GM21825 (cell line): ENCODE measurements at regions not wholly inside any gene's neighbourhood (a gene's known extent, or its start where the extent isn't known, plus 50 kb on each side); places are given as distances from the start of the nearest gene placed in this dataset.
"Not testable (repeated sequence)": the region's sequence is repeated elsewhere in the genome, so short reads cannot be mapped to it uniquely, and the experiment has no call there.

Experiments
- ATAC-seq: cut with Tn5 transposase; IDR thresholded peaks from one replicate; pipeline ENCODE4 v1.9.1; 2021; ENCODE audit warnings: mild to moderate bottlenecking, moderate library complexity; ENCODE audit not compliant: unreplicated experiment

DNA sequence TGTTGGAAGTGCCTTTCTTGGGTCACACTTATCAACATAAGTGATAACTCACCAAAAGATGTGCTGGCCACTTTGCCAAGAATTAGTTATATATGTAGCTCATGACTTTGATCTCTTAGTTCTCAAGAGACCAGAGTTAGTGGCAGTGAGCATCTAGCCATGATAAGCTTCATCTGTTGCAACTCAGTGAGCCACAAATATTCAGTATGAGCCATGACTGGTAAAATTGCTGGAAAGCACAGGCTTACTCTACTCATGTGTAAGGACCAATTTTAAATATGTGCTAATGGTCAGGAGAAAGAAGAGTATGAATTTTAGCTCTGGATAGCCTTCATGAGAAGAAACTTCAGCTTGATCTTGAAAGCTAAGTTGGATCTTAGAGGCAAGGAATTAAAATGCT is 59.4 kb upstream of the TLL1 start:
- no peak for ATAC-seq

DNA sequence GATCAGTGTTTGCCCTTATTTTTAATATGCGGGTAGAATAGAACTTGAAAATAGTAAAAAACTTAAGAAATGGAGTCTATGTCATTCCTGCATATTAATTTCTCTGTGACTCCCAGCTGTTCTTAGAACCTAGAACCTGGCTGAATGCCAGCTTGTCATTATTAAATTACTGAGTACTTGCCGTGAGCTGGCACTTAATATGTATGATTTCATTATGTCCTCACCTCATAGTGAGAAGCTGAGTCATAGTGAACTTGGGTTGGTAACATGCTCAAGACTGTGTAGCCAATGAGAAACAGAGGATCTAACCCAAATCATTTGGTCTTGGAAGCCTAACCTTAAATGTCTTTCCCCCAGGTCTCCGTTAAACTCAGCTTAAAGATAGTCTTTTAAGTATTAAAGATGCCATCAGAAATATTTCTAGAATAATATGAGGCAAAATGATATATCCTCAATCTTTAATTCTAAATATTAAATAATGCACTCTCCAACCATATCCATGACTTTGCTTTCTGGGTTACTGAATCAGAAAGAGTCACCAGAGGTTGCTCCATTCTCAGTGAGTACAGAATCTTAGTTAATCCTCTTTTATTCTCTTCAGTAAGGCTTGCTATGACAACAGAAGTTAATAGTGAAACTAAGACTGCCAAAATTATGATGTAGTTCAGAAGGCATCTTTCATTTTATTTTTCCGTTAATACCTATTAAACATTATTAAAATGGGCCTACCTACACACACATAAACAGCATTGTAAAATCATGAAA is 58.6 kb upstream of the TLL1 start:
- ATAC-seq: no peak

DNA sequence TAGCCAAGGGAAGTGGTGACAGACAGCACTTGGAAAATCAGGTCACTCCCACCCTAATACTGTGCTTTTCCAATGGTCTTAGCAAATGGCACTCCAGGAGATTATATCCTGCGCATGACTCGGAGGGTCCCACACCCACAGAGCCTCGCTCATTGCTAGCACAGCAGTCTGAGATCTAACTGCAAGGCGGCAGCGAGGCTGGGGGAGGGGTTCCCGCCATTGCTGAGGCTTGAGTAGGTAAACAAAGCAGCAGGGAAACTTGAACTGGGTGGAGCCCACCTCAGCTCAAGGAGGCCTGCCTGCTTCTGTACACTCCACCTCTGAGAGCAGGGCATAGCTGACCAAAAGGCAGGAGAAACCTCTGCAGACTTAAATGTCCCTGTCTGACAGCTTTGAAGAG is 53.9 kb upstream of the TLL1 start:
- not testable (repeated sequence) for ATAC-seq
